Pancreas (tissue), 10 donors: ENCODE measurements at regions not wholly inside any gene's neighbourhood (a gene's known extent, or its start where the extent isn't known, plus 50 kb on each side); places are given as distances from the start of the nearest gene placed in this dataset.

Experiments
- ATAC-seq, 4 donors: fragments of 200-7000 bp; cut with Tn5 transposase; one replicate each; pipeline versions ENCODE4 v1.8.0 to v1.9.1; 2020; ENCODE audit warnings: mild to moderate bottlenecking in 4 of 4, moderate library complexity in 4 of 4
- DNase-seq, 6 donors: peaks; one replicate each; pipeline ENCODE4 v3.0.0-alpha.2; 2020
- FAIRE-seq: peaks from 2 replicates; lab custom pipeline; 2012; peaks lifted over from hg19 to GRCh38; lab: Jason Lieb, UNC
- H3K27ac ChIP-seq, 4 donors: fragments of 200-600 bp; sonication (generic); 1 replicate in 3 of 4; 2 replicates in 1 of 4; pipeline versions ENCODE4 v1.5.0 to v1.8.0; 2020
- H3K27me3 ChIP-seq, 4 donors: fragments of 200-600 bp; one replicate each; pipeline ENCODE4 v1.8.0; 2021
- H3K36me3 ChIP-seq, 3 donors: fragments of 200-600 bp; sonication (generic) in 1 of 3; one replicate each; pipeline versions ENCODE4 v1.5.0 to v1.8.0; 2020 to 2021
- H3K4me1 ChIP-seq, 3 donors: fragments of 200-600 bp; one replicate each; pipeline ENCODE4 v1.8.0; 2021
- H3K4me3 ChIP-seq, 4 donors: fragments of 200-600 bp; sonication (generic) in 2 of 4; one replicate each; pipeline versions ENCODE4 v1.5.0 to v1.8.0; 2020 to 2021
- H3K9me3 ChIP-seq, 4 donors: fragments of 200-600 bp; one replicate each; pipeline ENCODE4 v1.8.0; 2021
- WGBS, 2 donors: extraction: QIAGEN DNeasy Blood & Tissue Kit; methylation state at CpG; one replicate each; pipeline ENCODE4 v1.1.7; 2013; 5-methylcytosine and 5-hydroxymethylcytosine counted together
- intact Hi-C, 3 donors: fragments of 100-400 bp; cut with DNase I; formaldehyde crosslinking; loops; one replicate each; pipeline versions ENCODE4 v1.11.1 to v1.14.2; 2022
- TF ChIP-seq, protein P1 (sequence below), 4 donors: fragments of 200-600 bp; sonication (generic) in 3 of 4; IDR thresholded peaks; one replicate each; pipeline versions ENCODE4 v1.5.0 to v1.8.0; 2021; ENCODE audit warnings: antibody characterized with exemption in 4 of 4
- donor health status: healthy with polysubstance abuse.
- donor health status: DM: no; HTN: no; CAD: no; lungs with moderate emphysema.
- donor health status: DM: no; HTN: no; CAD: no.
- donor health status: control.
- donor health status: control.
- donor health status: Bipolar disorder and iron deficiency.
- donor health status: DM: yes; HTN: yes; CAD: no.
- donor health status: DM: no; HTN: no; CAD: no.
- donor health status: DM: no; HTN: no; CAD: no.
- donor health status: DM: yes; HTN: yes; CAD: no.

DNA sequence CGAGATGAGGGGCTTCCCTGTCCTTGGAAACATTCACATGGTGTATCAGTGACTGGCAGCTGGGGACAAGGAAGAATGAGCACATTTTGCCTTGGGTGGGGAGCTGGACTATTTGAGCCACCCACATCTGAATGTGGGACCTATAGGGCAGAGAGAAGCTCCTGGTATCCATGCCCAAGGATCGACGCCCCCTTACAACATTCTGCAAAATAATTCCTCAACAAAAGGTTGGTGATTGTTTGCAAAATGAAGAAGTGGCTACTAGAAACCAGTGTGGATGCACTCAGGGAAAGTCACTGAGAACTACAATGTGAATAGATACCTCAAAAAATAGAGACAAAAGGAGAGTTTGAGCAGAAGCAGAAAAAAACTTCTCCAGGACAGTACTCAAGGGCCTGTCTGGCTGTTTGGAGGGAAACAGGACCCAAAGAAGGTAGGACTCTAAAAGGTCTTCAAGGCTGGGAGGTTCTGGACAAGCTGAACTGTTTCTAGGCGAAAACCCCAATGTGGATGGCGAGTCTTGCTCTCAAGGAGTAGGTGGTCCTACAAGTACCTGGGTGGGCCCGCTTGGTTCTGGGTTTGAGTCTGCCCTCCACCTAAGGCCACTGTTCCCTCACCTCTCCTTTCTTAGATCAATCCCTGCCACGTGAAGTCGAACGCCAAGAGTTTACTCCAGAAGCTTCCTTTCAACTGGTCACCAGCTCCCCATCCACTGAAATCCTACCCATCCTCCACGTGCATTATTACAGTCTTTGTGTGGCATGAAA is 125.0 kb upstream of the ZNF746 start:
- H3K9me3 ChIP-seq: no peaks in the 10 kb centered on the region
- FAIRE-seq (no peak), ATAC-seq (no peak), DNase-seq (no peak)
- intact Hi-C loops: no loop called here
- no peak overlapping the region for H3K27ac ChIP-seq
- WGBS, 2 donors: 72 to 74% methylated on average over 10 of the region's 10 CpGs
- H3K4me3 ChIP-seq: peak overlapping the region in 2 of 4 donors; percentile 98 to 99
- peaks cover 0 to 30% (median 21%) of the 10 kb centered on the region in 3 donors for H3K36me3 ChIP-seq
- peaks cover 0 to 5% (median 4%) of the 10 kb centered on the region in 3 donors for H3K4me1 ChIP-seq
- TF ChIP-seq, protein P1, sequence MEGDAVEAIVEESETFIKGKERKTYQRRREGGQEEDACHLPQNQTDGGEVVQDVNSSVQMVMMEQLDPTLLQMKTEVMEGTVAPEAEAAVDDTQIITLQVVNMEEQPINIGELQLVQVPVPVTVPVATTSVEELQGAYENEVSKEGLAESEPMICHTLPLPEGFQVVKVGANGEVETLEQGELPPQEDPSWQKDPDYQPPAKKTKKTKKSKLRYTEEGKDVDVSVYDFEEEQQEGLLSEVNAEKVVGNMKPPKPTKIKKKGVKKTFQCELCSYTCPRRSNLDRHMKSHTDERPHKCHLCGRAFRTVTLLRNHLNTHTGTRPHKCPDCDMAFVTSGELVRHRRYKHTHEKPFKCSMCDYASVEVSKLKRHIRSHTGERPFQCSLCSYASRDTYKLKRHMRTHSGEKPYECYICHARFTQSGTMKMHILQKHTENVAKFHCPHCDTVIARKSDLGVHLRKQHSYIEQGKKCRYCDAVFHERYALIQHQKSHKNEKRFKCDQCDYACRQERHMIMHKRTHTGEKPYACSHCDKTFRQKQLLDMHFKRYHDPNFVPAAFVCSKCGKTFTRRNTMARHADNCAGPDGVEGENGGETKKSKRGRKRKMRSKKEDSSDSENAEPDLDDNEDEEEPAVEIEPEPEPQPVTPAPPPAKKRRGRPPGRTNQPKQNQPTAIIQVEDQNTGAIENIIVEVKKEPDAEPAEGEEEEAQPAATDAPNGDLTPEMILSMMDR (IDR thresholded peaks at IDR 0.05): no peak
- no peaks in the 10 kb centered on the region for H3K27me3 ChIP-seq

DNA sequence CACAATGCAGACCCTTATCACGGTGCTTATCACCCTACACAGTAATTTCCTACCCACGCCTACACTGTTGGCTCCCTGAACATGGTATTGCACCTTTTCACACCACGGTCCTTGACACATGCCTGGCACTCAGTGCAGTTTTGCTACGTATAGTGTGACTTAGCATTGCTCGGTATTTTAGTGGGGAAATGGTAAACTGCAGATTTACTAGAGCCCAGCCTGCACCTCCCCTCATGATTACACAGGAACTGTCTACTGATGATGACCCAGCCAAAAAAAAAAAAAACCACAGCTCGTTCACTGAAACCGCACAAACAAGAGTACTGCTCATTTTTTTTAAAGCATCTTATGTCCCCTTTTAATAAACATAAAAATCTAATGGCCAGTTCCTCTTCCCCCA is 124.2 kb upstream of the ZNF746 start:
- Histone ChIP-seq H3K27ac (no peak overlapping the region), H3K36me3 (peaks cover 0 to 39% (median 21%) of the 10 kb centered on the region in 3 donors), H3K4me1 (peaks cover 0 to 5% (median 4%) of the 10 kb centered on the region in 3 donors), H3K9me3 (no peaks in the 10 kb centered on the region), H3K27me3 (no peaks in the 10 kb centered on the region), H3K4me3 (no peak overlapping the region)
- ATAC-seq (no peak), DNase-seq (no peak), FAIRE-seq (no peak)
- 73 to 78% methylated on average over 7 of the region's 7 CpGs for WGBS, 2 donors
- intact Hi-C loops: no loop called here
- TF ChIP-seq, protein P1 (IDR thresholded peaks at IDR 0.05): no peak

DNA sequence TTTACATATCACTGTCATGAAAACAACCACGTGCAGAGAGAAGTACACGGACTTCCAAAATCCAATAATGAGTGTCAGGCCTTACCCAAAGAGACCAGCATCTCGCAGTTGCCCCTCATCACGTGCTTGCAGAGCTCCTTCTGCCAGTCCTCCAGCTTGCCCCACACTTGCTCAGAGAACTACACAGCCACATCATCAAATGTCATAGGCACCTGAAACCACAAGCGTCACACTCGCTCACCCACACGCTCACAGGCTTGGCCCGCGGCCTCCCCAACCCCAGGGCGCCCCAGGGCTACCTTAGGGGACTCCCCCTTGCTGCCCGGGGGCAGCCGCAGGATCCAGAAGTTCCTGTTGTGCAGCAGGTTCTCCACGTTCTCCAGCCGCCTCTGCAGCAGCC is 123.4 kb upstream of the ZNF746 start:
- Histone ChIP-seq H3K4me1 (peaks cover 0 to 5% (median 4%) of the 10 kb centered on the region in 3 donors), H3K4me3 (no peak overlapping the region), H3K27ac (no peak overlapping the region), H3K27me3 (no peaks in the 10 kb centered on the region), H3K9me3 (no peaks in the 10 kb centered on the region), H3K36me3 (peaks cover 0 to 43% (median 21%) of the 10 kb centered on the region in 3 donors)
- DNase-seq (no peak), FAIRE-seq (no peak), ATAC-seq (no peak)
- WGBS, 2 donors: 79 to 83% methylated on average over 12 to 14 of the region's 14 CpGs
- TF ChIP-seq, protein P1 (IDR thresholded peaks at IDR 0.05): no peak
- intact Hi-C loops: no loop called here

- no peak overlapping the region for H3K4me3 ChIP-seq
- FAIRE-seq (no peak), DNase-seq (peak in 1 of 6 donors; percentile 31), ATAC-seq (no peak)
- peaks cover 0 to 72% (median 31%) of the 10 kb centered on the region in 3 donors for H3K36me3 ChIP-seq
- TF ChIP-seq, protein P1 (IDR thresholded peaks at IDR 0.05): no peak
- no peaks in the 10 kb centered on the region for H3K9me3 ChIP-seq
- WGBS, 2 donors: 77 to 80% methylated on average over 8 of the region's 8 CpGs
- intact Hi-C loops: no loop called here
- no peak overlapping the region for H3K27ac ChIP-seq
- no peaks in the 10 kb centered on the region for H3K27me3 ChIP-seq
- H3K4me1 ChIP-seq: no peaks in the 10 kb centered on the region
Observed at GRCh38 chr7:149616898-149617297, 119.3 kb upstream of the ZNF746 start.

DNA sequence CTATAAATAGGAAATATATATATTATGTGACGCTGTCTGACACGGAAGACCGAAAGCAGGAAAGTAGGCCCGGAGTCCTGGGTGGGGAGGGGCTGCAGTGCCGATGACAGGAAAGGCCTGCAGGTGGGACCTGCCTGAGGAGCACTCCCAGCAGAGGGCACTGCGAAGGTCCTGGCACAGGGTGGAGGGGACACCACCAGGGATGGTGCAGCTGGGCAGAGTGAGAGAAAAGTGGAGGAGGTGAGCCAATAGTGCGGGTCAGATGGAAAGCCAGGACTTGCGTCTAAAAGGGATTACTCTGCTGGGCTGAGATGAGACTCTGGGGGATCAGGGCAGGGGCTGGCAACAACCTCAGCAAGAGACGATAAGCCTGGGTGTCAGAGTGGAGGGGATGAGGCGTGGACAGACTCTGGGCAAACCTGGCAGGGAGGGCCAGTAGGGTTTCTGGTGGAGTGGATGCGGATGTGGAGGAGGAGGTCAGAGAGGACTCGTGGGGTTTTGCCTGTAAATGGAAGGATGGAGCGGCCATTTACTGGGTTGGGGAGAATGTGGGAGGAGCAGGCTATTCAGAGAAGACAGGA is 118.2 kb upstream of the ZNF746 start:
- Histone ChIP-seq H3K4me3 (no peak overlapping the region), H3K4me1 (no peaks in the 10 kb centered on the region), H3K9me3 (no peaks in the 10 kb centered on the region), H3K36me3 (peaks cover 0 to 79% (median 28%) of the 10 kb centered on the region in 3 donors), H3K27ac (no peak overlapping the region), H3K27me3 (no peaks in the 10 kb centered on the region)
- TF ChIP-seq, protein P1 (IDR thresholded peaks at IDR 0.05): no peak
- WGBS, 2 donors: 82 to 84% methylated on average over 13 of the region's 13 CpGs
- ATAC-seq (peak in 1 of 4 donors; percentile 24), FAIRE-seq (no peak), DNase-seq (no peak)
- intact Hi-C loops: no loop called here
